Fibroblast of lung (primary cell): ENCODE measurements at regions not wholly inside any gene's neighbourhood (a gene's known extent, or its start where the extent isn't known, plus 50 kb on each side); places are given as distances from the start of the nearest gene placed in this dataset.

Source experiments
- DNase-seq, 2 donors: peaks; one replicate each; pipeline versions ENCODE4 v3.0.0 to v3.0.0-alpha.2; 2010; ENCODE audit warnings: low read depth in 2 of 2
- H2AFZ ChIP-seq: 2 replicates; pipeline ENCODE4 v1.5.1; 2012; ENCODE audit warnings: low read length, control low read depth, inconsistent platforms
- H3K27ac ChIP-seq: 2 replicates; pipeline ENCODE4 v1.5.1; 2011; ENCODE audit warnings: low read length, control low read depth; ENCODE audit not compliant: insufficient read depth
- H3K27me3 ChIP-seq: 2 replicates; pipeline ENCODE4 v1.5.1; 2011; ENCODE audit warnings: mild to moderate bottlenecking, low read length; ENCODE audit not compliant: control insufficient read depth, insufficient read depth
- H3K36me3 ChIP-seq: 2 replicates; pipeline ENCODE4 v1.5.1; 2011; ENCODE audit warnings: low read length; ENCODE audit not compliant: control insufficient read depth, insufficient read depth
- H3K4me1 ChIP-seq: 2 replicates; pipeline ENCODE4 v1.5.1; 2011; ENCODE audit warnings: low read length; ENCODE audit not compliant: control insufficient read depth, insufficient read depth; ENCODE audit errors: extremely low read depth
- H3K4me2 ChIP-seq: 2 replicates; pipeline ENCODE4 v1.5.1; 2011; ENCODE audit warnings: low read length, control low read depth; ENCODE audit not compliant: insufficient read depth; ENCODE audit errors: extremely low read depth
- H3K4me3 ChIP-seq, 4 experiments: fragments of 200-600 bp in 1 of 4; sonication (generic) in 1 of 4; replicated peaks in 1 of 4; 2 replicates each; pipeline ENCODE4 v1.5.1; 2011 to 2016; ENCODE audit warnings: low read length in 4 of 4, low read depth in 3 of 4, mild to moderate bottlenecking in 3 of 4, control low read depth in 2 of 4, inconsistent platforms in 1 of 4, mixed read lengths in 1 of 4; ENCODE audit not compliant: insufficient read depth in 1 of 4; ENCODE audit errors: control extremely low read depth in 1 of 4
- H3K79me2 ChIP-seq: 2 replicates; pipeline ENCODE4 v1.5.1; 2012; ENCODE audit warnings: mild to moderate bottlenecking, low read length, inconsistent platforms; ENCODE audit not compliant: control insufficient read depth, insufficient read depth
- H3K9ac ChIP-seq: 2 replicates; pipeline ENCODE4 v1.5.1; 2011; ENCODE audit warnings: mild to moderate bottlenecking, low read length, control low read depth; ENCODE audit not compliant: insufficient read depth
- H3K9me3 ChIP-seq: 2 replicates; pipeline ENCODE4 v1.5.1; 2012; ENCODE audit warnings: low read depth, low read length; ENCODE audit not compliant: control insufficient read depth, insufficient read depth
- H4K20me1 ChIP-seq: 2 replicates; pipeline ENCODE4 v1.5.1; 2011; ENCODE audit warnings: low read length; ENCODE audit not compliant: control insufficient read depth, insufficient read depth; ENCODE audit errors: extremely low read depth
- EZH2 ChIP-seq: IDR thresholded peaks from 2 replicates; pipeline ENCODE4 v1.5.1; 2012; ENCODE audit warnings: low read length, control low read depth, mild to moderate bottlenecking; ENCODE audit errors: missing control alignments
- TF ChIP-seq, protein P1 (sequence below), 2 donors: IDR thresholded peaks in 1 of 2; conservative IDR thresholded peaks in 1 of 2; 1 replicate in 1 of 2; 2 replicates in 1 of 2; pipeline ENCODE4 v1.5.1; 2011 to 2012; ENCODE audit warnings: low read length in 2 of 2, control low read depth in 1 of 2, inconsistent platforms in 1 of 2, low read depth in 1 of 2, mild to moderate bottlenecking in 1 of 2

DNA sequence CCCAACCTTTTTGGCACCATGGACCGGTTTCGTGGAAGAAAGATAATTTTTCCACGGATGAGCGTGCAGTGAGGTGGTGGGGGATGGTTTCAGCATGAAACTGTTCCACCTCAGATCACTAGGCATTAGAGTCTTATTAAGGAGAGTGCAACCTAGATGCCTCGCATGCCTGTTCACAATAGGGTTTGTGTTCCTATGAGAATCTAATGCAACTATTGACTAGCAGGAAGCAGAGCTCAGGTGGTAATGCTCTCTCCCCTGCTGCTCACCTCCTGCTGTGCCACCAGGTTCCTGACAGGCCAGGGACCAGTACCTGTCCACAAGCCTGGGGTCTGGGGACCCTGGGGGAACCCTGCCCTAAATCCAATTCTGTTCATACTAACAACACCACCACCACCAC, 377.8 kb downstream of the OLFM3 start:
- no peak overlapping the region for H3K4me2 ChIP-seq
- H3K9ac ChIP-seq = no peak overlapping the region
- no peaks in the 10 kb centered on the region for H3K79me2 ChIP-seq
- H3K4me3 ChIP-seq = no peak overlapping the region
- no peaks in the 10 kb centered on the region for H3K36me3 ChIP-seq
- H3K4me1 ChIP-seq = no peaks in the 10 kb centered on the region
- H3K9me3 ChIP-seq = no peaks in the 10 kb centered on the region
- H3K27ac ChIP-seq = no peak overlapping the region
- no peak overlapping the region for H2AFZ ChIP-seq
- no peaks in the 10 kb centered on the region for H4K20me1 ChIP-seq
- H3K27me3 ChIP-seq = no peaks in the 10 kb centered on the region
- no peak for DNase-seq
- TF ChIP-seq, protein P1, sequence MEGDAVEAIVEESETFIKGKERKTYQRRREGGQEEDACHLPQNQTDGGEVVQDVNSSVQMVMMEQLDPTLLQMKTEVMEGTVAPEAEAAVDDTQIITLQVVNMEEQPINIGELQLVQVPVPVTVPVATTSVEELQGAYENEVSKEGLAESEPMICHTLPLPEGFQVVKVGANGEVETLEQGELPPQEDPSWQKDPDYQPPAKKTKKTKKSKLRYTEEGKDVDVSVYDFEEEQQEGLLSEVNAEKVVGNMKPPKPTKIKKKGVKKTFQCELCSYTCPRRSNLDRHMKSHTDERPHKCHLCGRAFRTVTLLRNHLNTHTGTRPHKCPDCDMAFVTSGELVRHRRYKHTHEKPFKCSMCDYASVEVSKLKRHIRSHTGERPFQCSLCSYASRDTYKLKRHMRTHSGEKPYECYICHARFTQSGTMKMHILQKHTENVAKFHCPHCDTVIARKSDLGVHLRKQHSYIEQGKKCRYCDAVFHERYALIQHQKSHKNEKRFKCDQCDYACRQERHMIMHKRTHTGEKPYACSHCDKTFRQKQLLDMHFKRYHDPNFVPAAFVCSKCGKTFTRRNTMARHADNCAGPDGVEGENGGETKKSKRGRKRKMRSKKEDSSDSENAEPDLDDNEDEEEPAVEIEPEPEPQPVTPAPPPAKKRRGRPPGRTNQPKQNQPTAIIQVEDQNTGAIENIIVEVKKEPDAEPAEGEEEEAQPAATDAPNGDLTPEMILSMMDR (conservative IDR thresholded peaks at IDR 0.05 in 1 of 2, IDR thresholded peaks at IDR 0.05 in 1 of 2; ENCODE audit: low read depth in 1 of 2, low read length in 2 of 2) = no peak
- TF ChIP-seq EZH2 = no peak

DNA sequence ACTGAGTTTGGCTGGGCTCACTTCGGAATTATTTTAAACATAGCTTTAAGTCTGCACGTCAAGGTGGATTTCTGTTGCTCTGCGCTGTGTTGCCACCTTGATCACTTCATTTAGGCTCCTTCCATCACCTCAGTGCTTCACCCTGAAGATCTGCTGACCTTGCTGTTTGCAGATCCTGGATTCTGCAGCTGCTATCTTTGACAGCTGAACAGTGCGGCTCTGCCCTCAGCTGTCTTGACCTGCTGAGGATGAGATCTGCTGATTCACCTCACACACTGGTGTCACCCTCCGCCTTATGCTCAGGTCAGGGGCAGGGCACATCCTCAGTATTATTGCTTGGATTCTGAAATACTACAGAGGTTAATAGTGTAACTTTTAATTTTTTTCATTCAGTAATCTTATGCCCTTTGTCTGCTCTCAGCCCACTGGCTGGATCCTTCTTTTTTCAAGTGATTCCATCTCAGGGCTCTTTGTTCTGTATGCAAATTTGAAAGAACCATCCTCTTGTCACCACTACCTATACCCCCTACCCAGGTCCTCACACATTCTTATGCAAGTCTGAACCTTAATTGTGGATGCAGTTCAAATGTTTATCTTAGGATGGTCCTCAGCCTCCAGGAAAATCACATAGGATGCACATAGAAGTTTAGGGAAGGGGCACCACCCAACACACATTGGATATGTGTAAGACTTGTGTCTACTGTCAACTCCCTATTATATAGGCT, 364.0 kb downstream of the OLFM3 start:
- Histone ChIP-seq H3K36me3 (no peaks in the 10 kb centered on the region), H3K27ac (no peak overlapping the region), H3K27me3 (no peaks in the 10 kb centered on the region), H3K79me2 (no peaks in the 10 kb centered on the region), H3K9ac (no peak overlapping the region), H3K4me3 (no peak overlapping the region), H3K4me1 (no peaks in the 10 kb centered on the region), H4K20me1 (no peaks in the 10 kb centered on the region), H2AFZ (no peak overlapping the region), H3K9me3 (no peaks in the 10 kb centered on the region), H3K4me2 (no peak overlapping the region)
- TF ChIP-seq EZH2 = no peak
- TF ChIP-seq, protein P1 (conservative IDR thresholded peaks at IDR 0.05 in 1 of 2, IDR thresholded peaks at IDR 0.05 in 1 of 2; ENCODE audit: low read depth in 1 of 2, low read length in 2 of 2) = no peak
- no peak for DNase-seq

DNA sequence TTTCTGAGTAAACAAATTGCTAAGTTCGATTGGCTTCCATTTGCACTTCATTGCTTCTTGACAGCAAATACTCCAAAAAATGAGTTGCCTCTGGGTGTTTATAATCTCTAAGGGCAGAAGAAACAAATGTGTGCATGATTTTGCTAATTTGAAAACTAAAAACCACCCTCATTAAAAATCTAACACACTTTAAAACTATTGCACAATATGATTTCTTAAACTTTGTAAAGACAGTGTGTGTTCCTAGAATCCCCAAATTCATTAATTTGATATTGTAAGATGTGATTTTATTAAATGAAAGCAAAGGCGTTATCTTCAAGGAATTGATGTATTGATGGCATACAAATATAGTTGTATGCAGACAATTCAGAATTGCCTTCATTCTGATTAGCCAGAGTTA, 350.9 kb downstream of the OLFM3 start:
- H3K79me2 ChIP-seq = no peaks in the 10 kb centered on the region
- H3K27ac ChIP-seq = no peak overlapping the region
- H4K20me1 ChIP-seq = no peaks in the 10 kb centered on the region
- DNase-seq = no peak
- no peak overlapping the region for H3K4me3 ChIP-seq
- H3K4me2 ChIP-seq = no peak overlapping the region
- H3K9me3 ChIP-seq = no peaks in the 10 kb centered on the region
- no peaks in the 10 kb centered on the region for H3K27me3 ChIP-seq
- H3K4me1 ChIP-seq = no peaks in the 10 kb centered on the region
- no peaks in the 10 kb centered on the region for H3K36me3 ChIP-seq
- no peak overlapping the region for H2AFZ ChIP-seq
- no peak for TF ChIP-seq EZH2
- TF ChIP-seq, protein P1 (conservative IDR thresholded peaks at IDR 0.05 in 1 of 2, IDR thresholded peaks at IDR 0.05 in 1 of 2; ENCODE audit: low read depth in 1 of 2, low read length in 2 of 2) = no peak
- no peak overlapping the region for H3K9ac ChIP-seq
